GM23248 (cell line): ENCODE measurements at regions not wholly inside any gene's neighbourhood (a gene's known extent, or its start where the extent isn't known, plus 50 kb on each side); places are given as distances from the start of the nearest gene placed in this dataset.

Experiments used
- DNase-seq: peaks from one replicate; pipeline ENCODE4 v3.0.0-alpha.2; 2015
- H2AFZ ChIP-seq: fragments of 200-600 bp; sonication (generic); 2 replicates; pipeline ENCODE4 v1.6.1; 2016; ENCODE audit warnings: antibody characterized with exemption
- H3F3A ChIP-seq: fragments of 200-600 bp; sonication (generic); 2 replicates; pipeline ENCODE4 v1.6.1; 2016; ENCODE audit warnings: mild to moderate bottlenecking, antibody characterized with exemption, mixed run types; ENCODE audit not compliant: insufficient read depth
- H3K27ac ChIP-seq: fragments of 200-600 bp; sonication (generic); 2 replicates; pipeline ENCODE4 v1.5.1; 2016; ENCODE audit warnings: mild to moderate bottlenecking
- H3K27me3 ChIP-seq: fragments of 200-600 bp; sonication (generic); replicated peaks from 2 replicates; pipeline ENCODE4 v1.6.1; 2016; ENCODE audit warnings: mild to moderate bottlenecking; ENCODE audit not compliant: insufficient read depth
- H3K36me3 ChIP-seq: fragments of 200-600 bp; sonication (generic); 2 replicates; pipeline ENCODE4 v1.6.1; 2016; ENCODE audit warnings: low read depth, mild to moderate bottlenecking
- H3K4me1 ChIP-seq: fragments of 200-600 bp; sonication (generic); 2 replicates; pipeline ENCODE4 v1.6.1; 2016; ENCODE audit warnings: mild to moderate bottlenecking; ENCODE audit not compliant: insufficient read depth
- H3K4me2 ChIP-seq: fragments of 200-600 bp; sonication (generic); one replicate; pipeline ENCODE4 v1.6.1; 2016; ENCODE audit warnings: mild to moderate bottlenecking; ENCODE audit not compliant: unreplicated experiment
- H3K4me3 ChIP-seq: fragments of 200-600 bp; sonication (generic); 2 replicates; pipeline ENCODE4 v1.5.1; 2016; ENCODE audit warnings: mild to moderate bottlenecking
- H3K79me2 ChIP-seq: fragments of 200-600 bp; sonication (generic); 2 replicates; pipeline ENCODE4 v1.6.1; 2016; ENCODE audit warnings: mild to moderate bottlenecking; ENCODE audit not compliant: insufficient read depth
- H3K9ac ChIP-seq: fragments of 200-600 bp; sonication (generic); 2 replicates; pipeline ENCODE4 v1.6.1; 2016; ENCODE audit warnings: mild to moderate bottlenecking
- H3K9me2 ChIP-seq: fragments of 200-600 bp; sonication (generic); 2 replicates; pipeline ENCODE4 v1.6.1; 2016; ENCODE audit warnings: mixed run types, mild to moderate bottlenecking, moderate library complexity; ENCODE audit not compliant: insufficient read depth
- H3K9me3 ChIP-seq: fragments of 200-600 bp; sonication (generic); one replicate; pipeline ENCODE4 v1.6.1; 2017; ENCODE audit warnings: low read depth
- H4K20me1 ChIP-seq: fragments of 200-600 bp; sonication (generic); 2 replicates; pipeline ENCODE4 v1.6.0; 2016; ENCODE audit not compliant: insufficient read depth
- EZH2 ChIP-seq: fragments of 200-600 bp; sonication (generic); IDR thresholded peaks from 2 replicates; pipeline ENCODE4 v1.6.1; 2018; ENCODE audit warnings: antibody characterized with exemption, mild to moderate bottlenecking; ENCODE audit not compliant: insufficient read depth, poor library complexity, severe bottlenecking
- EZH2phosphoT487 ChIP-seq: fragments of 200-600 bp; sonication (generic); IDR thresholded peaks from 2 replicates; pipeline ENCODE4 v1.6.1; 2018; ENCODE audit warnings: antibody characterized with exemption, moderate library complexity, mild to moderate bottlenecking, low read depth; ENCODE audit not compliant: insufficient read depth
- WGBS, 2 experiments: methylation state at CpG; one replicate each; pipeline ENCODE4 v1.1.6; 2015 to 2017; ENCODE audit warnings: low lambda C conversion rate in 2 of 2, low coverage in 1 of 2; ENCODE audit errors: missing lambda C conversion rate in 2 of 2; 5-methylcytosine and 5-hydroxymethylcytosine counted together
- in situ Hi-C: fragments of 300-500 bp; cut with MboI; formaldehyde crosslinking; loops from 2 replicates; pipeline ENCODE4 v1.15.0; 2020

GRCh38 chr3:184448321-184449160 lies 68.7 kb downstream of the CHRD start:
- Histone ChIP-seq H3K27me3 (no peaks in the 10 kb centered on the region), H3K4me2 (no peak overlapping the region), H3K79me2 (no peaks in the 10 kb centered on the region), H2AFZ (no peak overlapping the region), H3F3A (no peaks in the 10 kb centered on the region; the same call in 1 of the 2 replicates), H3K4me3 (no peak overlapping the region), H3K9ac (no peak overlapping the region), H3K36me3 (no peaks in the 10 kb centered on the region), H4K20me1 (no peaks in the 10 kb centered on the region), H3K4me1 (peaks cover 5% of the 10 kb centered on the region; the same call in 1 of the 2 replicates), H3K9me3 (no peaks in the 10 kb centered on the region), H3K9me2 (no peaks in the 10 kb centered on the region), H3K27ac (no peak overlapping the region)
- 75 to 80% methylated on average over 8 of the region's 8 CpGs for WGBS, 2 experiments
- in situ Hi-C loops: no loop called here
- no peak for TF ChIP-seq EZH2phosphoT487
- no peak for TF ChIP-seq EZH2
- peak; percentile 72 for DNase-seq

- no peaks in the 10 kb centered on the region for H3K9me3 ChIP-seq
- H3K9ac ChIP-seq: no peak overlapping the region
- no peaks in the 10 kb centered on the region for H3K79me2 ChIP-seq
- H3K4me3 ChIP-seq: no peak overlapping the region
- in situ Hi-C loops: no loop called here
- no peak for DNase-seq
- no peak overlapping the region for H3K27ac ChIP-seq
- H3F3A ChIP-seq: no peaks in the 10 kb centered on the region; the same call in 1 of the 2 replicates
- TF ChIP-seq EZH2 (no peak), EZH2phosphoT487 (no peak)
- WGBS, 2 experiments: 93 to 95% methylated on average over 5 of the region's 5 CpGs
- no peaks in the 10 kb centered on the region for H3K36me3 ChIP-seq
- no peak overlapping the region for H3K4me2 ChIP-seq
- no peaks in the 10 kb centered on the region for H3K27me3 ChIP-seq
- H4K20me1 ChIP-seq: no peaks in the 10 kb centered on the region
- no peak overlapping the region for H2AFZ ChIP-seq
- no peaks in the 10 kb centered on the region for H3K9me2 ChIP-seq
- peaks cover 5% of the 10 kb centered on the region; the same call in 1 of the 2 replicates for H3K4me1 ChIP-seq
Observed at GRCh38 chr3:184449161-184449515, 69.3 kb downstream of the CHRD start.

GRCh38 chr3:184450547-184450946 lies 70.7 kb downstream of the CHRD start:
- in situ Hi-C loops: no loop called here
- Histone ChIP-seq H3K36me3 (no peaks in the 10 kb centered on the region), H3K4me3 (no peak overlapping the region), H3K79me2 (no peaks in the 10 kb centered on the region), H3K9ac (no peak overlapping the region), H3K4me1 (peaks cover 5% of the 10 kb centered on the region; the same call in 1 of the 2 replicates), H3K27ac (no peak overlapping the region), H3K27me3 (no peaks in the 10 kb centered on the region), H3K9me2 (no peaks in the 10 kb centered on the region), H3K4me2 (no peak overlapping the region), H3K9me3 (no peaks in the 10 kb centered on the region), H3F3A (no peaks in the 10 kb centered on the region; the same call in 1 of the 2 replicates), H4K20me1 (no peaks in the 10 kb centered on the region), H2AFZ (no peak overlapping the region)
- 92 to 95% methylated on average over 4 of the region's 4 CpGs for WGBS, 2 experiments
- DNase-seq: no peak
- TF ChIP-seq EZH2phosphoT487 (no peak), EZH2 (no peak)

GRCh38 chr3:184453296-184453695 lies 73.4 kb downstream of the CHRD start:
- Histone ChIP-seq H3K4me2 (no peak overlapping the region), H3K4me3 (no peak overlapping the region), H3K36me3 (no peaks in the 10 kb centered on the region), H3K9ac (no peak overlapping the region), H2AFZ (no peak overlapping the region), H4K20me1 (no peaks in the 10 kb centered on the region), H3K9me3 (no peaks in the 10 kb centered on the region), H3K27ac (no peak overlapping the region), H3K79me2 (no peaks in the 10 kb centered on the region), H3K4me1 (peaks cover 5% of the 10 kb centered on the region; the same call in 1 of the 2 replicates), H3K9me2 (no peaks in the 10 kb centered on the region), H3K27me3 (no peaks in the 10 kb centered on the region), H3F3A (no peaks in the 10 kb centered on the region; the same call in 1 of the 2 replicates)
- DNase-seq: no peak
- in situ Hi-C loops: no loop called here
- WGBS, 2 experiments: 77 to 81% methylated on average over 5 of the region's 5 CpGs
- TF ChIP-seq EZH2 (no peak), EZH2phosphoT487 (no peak)
